CD14-positive monocyte (primary cell): ENCODE measurements at regions not wholly inside any gene's neighbourhood (a gene's known extent, or its start where the extent isn't known, plus 50 kb on each side); places are given as distances from the start of the nearest gene placed in this dataset.

ENCODE experiments used
- DNase-seq, 3 donors: peaks; one replicate each; pipeline ENCODE4 v3.0.0-alpha.2; 2011 to 2022
- H2AFZ ChIP-seq: 2 replicates; pipeline ENCODE4 v1.6.0; 2012; ENCODE audit warnings: mild to moderate bottlenecking, low read depth, low read length, inconsistent platforms; ENCODE audit not compliant: insufficient read depth, poor library complexity, severe bottlenecking
- H3K27ac ChIP-seq, 2 donors: 1 replicate in 1 of 2; 2 replicates in 1 of 2; pipeline ENCODE4 v1.5.1; 2012 to 2013; ENCODE audit warnings: low read length in 2 of 2, control low read depth in 1 of 2, inconsistent platforms in 1 of 2, low read depth in 1 of 2, mild to moderate bottlenecking in 1 of 2
- H3K27me3 ChIP-seq, 2 donors: one replicate each; pipeline versions ENCODE4 v1.6.0 to v1.6.1; 2011 to 2013; ENCODE audit warnings: low read length in 2 of 2; ENCODE audit not compliant: control insufficient read depth in 2 of 2, insufficient read depth in 2 of 2
- H3K36me3 ChIP-seq, 2 donors: replicated peaks in 1 of 2; 1 replicate in 1 of 2; 2 replicates in 1 of 2; pipeline versions ENCODE4 v1.5.1 to v1.6.1; 2012 to 2013; ENCODE audit warnings: low read length in 2 of 2, control low read depth in 1 of 2, inconsistent platforms in 1 of 2, mild to moderate bottlenecking in 1 of 2; ENCODE audit not compliant: insufficient read depth in 2 of 2, control insufficient read depth in 1 of 2
- H3K4me1 ChIP-seq, 2 donors: 1 replicate in 1 of 2; 2 replicates in 1 of 2; pipeline versions ENCODE4 v1.5.1 to v1.6.1; 2012 to 2013; ENCODE audit warnings: low read length in 2 of 2, control low read depth in 1 of 2, inconsistent platforms in 1 of 2, mild to moderate bottlenecking in 1 of 2, moderate library complexity in 1 of 2; ENCODE audit not compliant: insufficient read depth in 2 of 2, control insufficient read depth in 1 of 2
- H3K4me2 ChIP-seq: replicated peaks from 2 replicates; pipeline ENCODE3; 2012; ENCODE audit warnings: low read length, moderate library complexity, mild to moderate bottlenecking; ENCODE audit not compliant: poor library complexity, severe bottlenecking; ENCODE audit errors: extremely low read depth
- H3K4me3 ChIP-seq, 3 experiments: fragments of 200-600 bp in 1 of 3; sonication (generic) in 1 of 3; replicated peaks in 1 of 3; 1 replicate in 2 of 3; 2 replicates in 1 of 3; pipeline ENCODE4 v1.5.1; 2011 to 2013; ENCODE audit warnings: low read length in 3 of 3, mild to moderate bottlenecking in 3 of 3, control low read depth in 2 of 3, low read depth in 2 of 3, inconsistent platforms in 1 of 3, moderate library complexity in 1 of 3
- H3K79me2 ChIP-seq: 2 replicates; pipeline ENCODE4 v1.6.0; 2012; ENCODE audit warnings: mild to moderate bottlenecking, control low read depth, inconsistent platforms, low read length, moderate library complexity; ENCODE audit not compliant: insufficient read depth
- H3K9ac ChIP-seq: 2 replicates; pipeline ENCODE4 v1.6.0; 2017; ENCODE audit warnings: low read length, mild to moderate bottlenecking; ENCODE audit not compliant: insufficient read depth, poor library complexity, severe bottlenecking
- H3K9me3 ChIP-seq, 2 donors: replicated peaks in 1 of 2; 1 replicate in 1 of 2; 2 replicates in 1 of 2; pipeline versions ENCODE4 v1.5.1 to v1.6.1; 2012 to 2013; ENCODE audit warnings: low read length in 2 of 2, control low read depth in 1 of 2; ENCODE audit not compliant: control insufficient read depth in 1 of 2, insufficient read depth in 1 of 2
- H4K20me1 ChIP-seq: 2 replicates; pipeline ENCODE4 v1.6.0; 2012; ENCODE audit warnings: mild to moderate bottlenecking, low read length, control low read depth, moderate library complexity; ENCODE audit not compliant: insufficient read depth
- H3K27ac Mint-ChIP-seq, 7 donors: one replicate each; pipeline ENCODE4 v1.8.0; 2020; ENCODE audit warnings: mild to moderate bottlenecking in 7 of 7, mixed read lengths in 7 of 7, moderate library complexity in 6 of 7, inconsistent platforms in 2 of 7
- H3K27me3 Mint-ChIP-seq, 3 donors: one replicate each; pipeline ENCODE4 v1.8.0; 2021 to 2022; ENCODE audit warnings: low read depth in 3 of 3, mild to moderate bottlenecking in 3 of 3, mixed read lengths in 3 of 3, moderate library complexity in 3 of 3, inconsistent platforms in 1 of 3
- H3K36me3 Mint-ChIP-seq, 2 donors: one replicate each; pipeline ENCODE4 v1.8.0; 2020; ENCODE audit warnings: mixed read lengths in 2 of 2, inconsistent platforms in 1 of 2, mild to moderate bottlenecking in 1 of 2
- H3K4me1 Mint-ChIP-seq: one replicate; pipeline ENCODE4 v1.8.0; 2020; ENCODE audit warnings: mild to moderate bottlenecking, mixed read lengths
- H3K4me3 Mint-ChIP-seq, 2 donors: one replicate each; pipeline ENCODE4 v1.8.0; 2020; ENCODE audit warnings: mild to moderate bottlenecking in 2 of 2, mixed read lengths in 2 of 2, moderate library complexity in 1 of 2
- H3K9me3 Mint-ChIP-seq, 7 donors: one replicate each; pipeline ENCODE4 v1.8.0; 2020 to 2022; ENCODE audit warnings: mixed read lengths in 7 of 7, mild to moderate bottlenecking in 6 of 7, moderate library complexity in 6 of 7, inconsistent platforms in 2 of 7
- WGBS: methylation state at CpG from one replicate; pipeline ENCODE4 v1.1.5; 2013; ENCODE audit warnings: missing lambda C conversion rate; ENCODE audit not compliant: insufficient coverage; 5-methylcytosine and 5-hydroxymethylcytosine counted together
- intact Hi-C, 2 donors: fragments of 100-400 bp; cut with micrococcal nuclease; formaldehyde crosslinking; loops; one replicate each; pipeline versions ENCODE4 v1.15.0 to v1.15.1; 2023
- TF ChIP-seq, protein P1 (sequence below): fragments of 200-600 bp; IDR thresholded peaks from one replicate; pipeline ENCODE4 v1.8.0; 2022; ENCODE audit warnings: antibody characterized with exemption, mild to moderate bottlenecking

DNA sequence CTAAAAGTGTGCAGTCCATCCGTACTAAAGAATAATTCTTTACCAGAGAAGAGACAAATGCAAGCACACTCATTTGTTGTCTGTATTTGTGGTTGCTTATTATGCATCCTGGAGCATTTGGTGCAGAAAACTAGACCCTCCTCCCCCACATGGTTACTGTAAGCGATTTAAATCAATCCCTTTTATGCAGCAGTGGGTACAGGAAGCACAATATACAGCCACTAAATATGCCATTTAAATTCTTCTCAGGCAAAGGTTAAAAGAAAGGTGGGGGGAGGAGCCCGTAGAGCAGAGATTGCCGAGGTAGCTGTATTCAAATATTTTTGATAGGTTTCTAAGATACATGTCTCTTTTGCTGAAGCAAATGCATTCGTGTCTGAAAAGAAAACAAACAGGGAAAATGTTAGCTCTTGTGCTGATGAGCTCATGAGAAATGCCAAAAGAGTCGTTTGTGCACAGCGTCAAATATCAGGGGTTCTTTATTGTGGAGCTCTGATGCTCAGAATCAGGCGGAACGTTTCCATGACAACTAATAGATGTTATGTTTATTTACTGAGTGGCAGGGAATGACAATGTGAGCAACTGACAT is 131.3 kb upstream of the NPVF start:
- Histone ChIP-seq H3K27ac (no peak overlapping the region), H3K4me3 (no peak overlapping the region), H3K9ac (no peak overlapping the region), H2AFZ (no peak overlapping the region), H3K4me1 (no peaks in the 10 kb centered on the region), H3K36me3 (no peaks in the 10 kb centered on the region), H4K20me1 (no peaks in the 10 kb centered on the region), H3K9me3 (no peaks in the 10 kb centered on the region), H3K4me2 (no peak overlapping the region), H3K27me3 (no peaks in the 10 kb centered on the region), H3K79me2 (no peaks in the 10 kb centered on the region)
- Mint-ChIP-seq H3K4me1 (no peaks in the 10 kb centered on the region), H3K27me3 (peaks cover 1 to 2% (median 1%) of the 10 kb centered on the region in 3 donors), H3K4me3 (no peak overlapping the region), H3K36me3 (no peaks in the 10 kb centered on the region), H3K27ac (no peak overlapping the region), H3K9me3 (peaks cover 0 to 10% (median 2%) of the 10 kb centered on the region in 7 donors)
- WGBS = 90% methylated on average over 4 of the region's 9 CpGs
- TF ChIP-seq, protein P1, sequence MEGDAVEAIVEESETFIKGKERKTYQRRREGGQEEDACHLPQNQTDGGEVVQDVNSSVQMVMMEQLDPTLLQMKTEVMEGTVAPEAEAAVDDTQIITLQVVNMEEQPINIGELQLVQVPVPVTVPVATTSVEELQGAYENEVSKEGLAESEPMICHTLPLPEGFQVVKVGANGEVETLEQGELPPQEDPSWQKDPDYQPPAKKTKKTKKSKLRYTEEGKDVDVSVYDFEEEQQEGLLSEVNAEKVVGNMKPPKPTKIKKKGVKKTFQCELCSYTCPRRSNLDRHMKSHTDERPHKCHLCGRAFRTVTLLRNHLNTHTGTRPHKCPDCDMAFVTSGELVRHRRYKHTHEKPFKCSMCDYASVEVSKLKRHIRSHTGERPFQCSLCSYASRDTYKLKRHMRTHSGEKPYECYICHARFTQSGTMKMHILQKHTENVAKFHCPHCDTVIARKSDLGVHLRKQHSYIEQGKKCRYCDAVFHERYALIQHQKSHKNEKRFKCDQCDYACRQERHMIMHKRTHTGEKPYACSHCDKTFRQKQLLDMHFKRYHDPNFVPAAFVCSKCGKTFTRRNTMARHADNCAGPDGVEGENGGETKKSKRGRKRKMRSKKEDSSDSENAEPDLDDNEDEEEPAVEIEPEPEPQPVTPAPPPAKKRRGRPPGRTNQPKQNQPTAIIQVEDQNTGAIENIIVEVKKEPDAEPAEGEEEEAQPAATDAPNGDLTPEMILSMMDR = no peak
- intact Hi-C loops = no loop called here
- DNase-seq = no peak

DNA sequence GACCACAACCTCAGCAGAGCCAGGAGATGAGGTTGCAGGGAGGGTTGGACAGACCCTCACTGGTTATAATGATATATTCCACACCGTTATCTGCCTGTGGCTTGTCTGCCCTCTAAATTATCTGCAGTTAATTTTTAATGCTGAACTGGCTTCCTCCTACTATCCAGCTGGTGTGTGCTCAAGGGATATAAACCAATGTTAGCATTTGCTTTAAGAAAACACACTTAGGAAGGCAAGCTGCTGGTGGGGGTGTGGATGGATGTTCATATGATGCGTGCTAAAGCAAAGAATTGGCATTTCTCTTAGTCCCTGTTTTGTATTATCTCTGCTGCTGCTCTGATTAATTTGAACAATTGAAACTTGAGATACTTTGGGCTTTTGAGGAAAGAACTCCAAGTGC is 132.2 kb upstream of the NPVF start:
- WGBS = no CpG with 5 or more reads among the region's 2 CpGs
- Histone ChIP-seq H3K36me3 (no peaks in the 10 kb centered on the region), H3K9me3 (no peaks in the 10 kb centered on the region), H3K79me2 (no peaks in the 10 kb centered on the region), H3K4me3 (no peak overlapping the region), H3K4me1 (no peaks in the 10 kb centered on the region), H3K27me3 (no peaks in the 10 kb centered on the region), H3K4me2 (no peak overlapping the region), H4K20me1 (no peaks in the 10 kb centered on the region), H3K27ac (no peak overlapping the region), H3K9ac (no peak overlapping the region), H2AFZ (no peak overlapping the region)
- H3K27me3 Mint-ChIP-seq = peaks cover 1 to 2% (median 1%) of the 10 kb centered on the region in 3 donors
- H3K27ac Mint-ChIP-seq = no peak overlapping the region
- TF ChIP-seq, protein P1 = no peak
- H3K36me3 Mint-ChIP-seq = no peaks in the 10 kb centered on the region
- peaks cover 0 to 9% (median 2%) of the 10 kb centered on the region in 7 donors for H3K9me3 Mint-ChIP-seq
- intact Hi-C loops = no loop called here
- no peak for DNase-seq
- no peaks in the 10 kb centered on the region for H3K4me1 Mint-ChIP-seq
- H3K4me3 Mint-ChIP-seq = no peak overlapping the region
